Stimulated activated CD4-positive, alpha-beta T cell treated with anti-CD3 and anti-CD28 coated beads, Interleukin-1b, Interleukin-23, amount 100 ng/mL, for 4 hours (primary cell): ENCODE measurements at regions not wholly inside any gene's neighbourhood (a gene's known extent, or its start where the extent isn't known, plus 50 kb on each side); places are given as distances from the start of the nearest gene placed in this dataset.

ENCODE experiments used
- DNase-seq, 2 donors: peaks; one replicate each; pipeline ENCODE4 v3.0.0-alpha.2; 2020; ENCODE audit warnings: low read depth in 2 of 2

GRCh38 chr15:37870711-37871110 lies 63.7 kb upstream of the TMCO5A start:
- DNase-seq = no peak

- no peak for DNase-seq
Observed at GRCh38 chr15:37872661-37873060, 61.8 kb upstream of the TMCO5A start.

GRCh38 chr15:37873336-37873735 lies 61.1 kb upstream of the TMCO5A start:
- DNase-seq = no peak

- no peak for DNase-seq
Observed at GRCh38 chr15:37876900-37877299, 57.5 kb upstream of the TMCO5A start.

- no peak for DNase-seq
Observed at GRCh38 chr15:37877851-37878741, 56.3 kb upstream of the TMCO5A start.

- DNase-seq = no peak
Observed at GRCh38 chr15:37880009-37880834, 54.2 kb upstream of the TMCO5A start.

- no peak for DNase-seq
Observed at GRCh38 chr15:37880835-37881153, 53.6 kb upstream of the TMCO5A start.

GRCh38 chr15:37881237-37882013 lies 53.0 kb upstream of the TMCO5A start:
- no peak for DNase-seq

- no peak for DNase-seq
Observed at GRCh38 chr15:37882640-37883039, 51.8 kb upstream of the TMCO5A start.
